HG03378 (cell line): ENCODE measurements at regions not wholly inside any gene's neighbourhood (a gene's known extent, or its start where the extent isn't known, plus 50 kb on each side); places are given as distances from the start of the nearest gene placed in this dataset.
"Not testable (repeated sequence)": the region's sequence is repeated elsewhere in the genome, so short reads cannot be mapped to it uniquely, and the experiment has no call there.

ENCODE experiments used
- ATAC-seq: cut with Tn5 transposase; IDR thresholded peaks from one replicate; pipeline ENCODE4 v1.9.1; 2021; ENCODE audit warnings: mild to moderate bottlenecking, moderate library complexity; ENCODE audit not compliant: unreplicated experiment

GRCh38 chr6:155807243-155807642 lies 351.6 kb upstream of the NOX3 start:
- ATAC-seq = no peak

GRCh38 chr6:155801046-155801445 lies 345.4 kb upstream of the NOX3 start:
- no peak for ATAC-seq

- not testable (repeated sequence) for ATAC-seq
These were observed 343.2 kb upstream of the NOX3 start for GRCh38 chr6:155798876-155799275.

GRCh38 chr6:155795173-155795796 lies 339.6 kb upstream of the NOX3 start:
- no peak for ATAC-seq

GRCh38 chr6:155791891-155792290 lies 336.3 kb upstream of the NOX3 start:
- ATAC-seq = no peak

GRCh38 chr6:155791186-155791585 lies 335.5 kb upstream of the NOX3 start:
- ATAC-seq = no peak

- no peak for ATAC-seq
These were observed 331.5 kb upstream of the NOX3 start for GRCh38 chr6:155787168-155787567.

GRCh38 chr6:155786528-155786927 lies 330.9 kb upstream of the NOX3 start:
- ATAC-seq = no peak

GRCh38 chr6:155782739-155783459 lies 327.3 kb upstream of the NOX3 start:
- ATAC-seq = no peak

- ATAC-seq = no peak
These were observed 326.7 kb upstream of the NOX3 start for GRCh38 chr6:155782320-155782731.

GRCh38 chr6:155779456-155779855 lies 323.8 kb upstream of the NOX3 start:
- no peak for ATAC-seq

- ATAC-seq = no peak
These were observed 322.7 kb upstream of the NOX3 start for GRCh38 chr6:155778336-155778735.

- no peak for ATAC-seq
These were observed 316.2 kb upstream of the NOX3 start for GRCh38 chr6:155771822-155772221.

- ATAC-seq = no peak
These were observed 315.2 kb upstream of the NOX3 start for GRCh38 chr6:155770856-155771255.

GRCh38 chr6:155770313-155770712 lies 314.7 kb upstream of the NOX3 start:
- ATAC-seq = no peak

GRCh38 chr6:155765275-155766194 lies 309.9 kb upstream of the NOX3 start:
- no peak for ATAC-seq

GRCh38 chr6:155762649-155763048 lies 307.0 kb upstream of the NOX3 start:
- no peak for ATAC-seq

GRCh38 chr6:155755452-155755851 lies 299.8 kb upstream of the NOX3 start:
- no peak for ATAC-seq

- ATAC-seq = not testable (repeated sequence)
These were observed 293.1 kb upstream of the NOX3 start for GRCh38 chr6:155748778-155749177.

- no peak for ATAC-seq
These were observed 291.9 kb upstream of the NOX3 start for GRCh38 chr6:155747491-155747890.

GRCh38 chr6:155740781-155741399 lies 285.3 kb upstream of the NOX3 start:
- no peak for ATAC-seq
